HS-5 (cell line): ENCODE measurements at regions not wholly inside any gene's neighbourhood (a gene's known extent, or its start where the extent isn't known, plus 50 kb on each side); places are given as distances from the start of the nearest gene placed in this dataset.
"Not testable (repeated sequence)": the region's sequence is repeated elsewhere in the genome, so short reads cannot be mapped to it uniquely, and the experiment has no call there.

ENCODE experiments used
- DNase-seq: peaks from one replicate; pipeline ENCODE4 v3.0.0-alpha.2; 2012; ENCODE audit warnings: low read depth

- DNase-seq = no peak
Observed at GRCh38 chr2:216936954-216937357, 77.1 kb upstream of the TNP1 start.

- no peak for DNase-seq
Observed at GRCh38 chr2:216934623-216935022, 74.8 kb upstream of the TNP1 start.

- no peak for DNase-seq
Observed at GRCh38 chr2:216934151-216934550, 74.3 kb upstream of the TNP1 start.

- no peak for DNase-seq
Observed at GRCh38 chr2:216932863-216933548, 73.1 kb upstream of the TNP1 start.

- DNase-seq = no peak
Observed at GRCh38 chr2:216932113-216932862, 72.4 kb upstream of the TNP1 start.

- DNase-seq = no peak
Observed at GRCh38 chr2:216930716-216931115, 70.9 kb upstream of the TNP1 start.

GRCh38 chr2:216929338-216929737, 69.5 kb upstream of the TNP1 start:
- DNase-seq = not testable (repeated sequence)

GRCh38 chr2:216927163-216927562, 67.3 kb upstream of the TNP1 start:
- no peak for DNase-seq

- no peak for DNase-seq
Observed at GRCh38 chr2:216925636-216926366, 65.9 kb upstream of the TNP1 start.

- no peak for DNase-seq
Observed at GRCh38 chr2:216925006-216925405, 65.1 kb upstream of the TNP1 start.

GRCh38 chr2:216923706-216924105, 63.8 kb upstream of the TNP1 start:
- no peak for DNase-seq

- no peak for DNase-seq
Observed at GRCh38 chr2:216922175-216922780, 62.4 kb upstream of the TNP1 start.

- DNase-seq = no peak
Observed at GRCh38 chr2:216920937-216921456, 61.1 kb upstream of the TNP1 start.

- DNase-seq = no peak
Observed at GRCh38 chr2:216920143-216920876, 60.4 kb upstream of the TNP1 start.

- DNase-seq = peak; percentile 82
Observed at GRCh38 chr2:216918088-216918680, 58.3 kb upstream of the TNP1 start.

- DNase-seq = no peak
Observed at GRCh38 chr2:216916956-216917650, 57.2 kb upstream of the TNP1 start.

- DNase-seq = no peak
Observed at GRCh38 chr2:216915557-216916150, 55.8 kb upstream of the TNP1 start.

- no peak for DNase-seq
Observed at GRCh38 chr2:216914491-216914890, 54.6 kb upstream of the TNP1 start.

- DNase-seq = no peak
Observed at GRCh38 chr2:216911886-216912285, 52.0 kb upstream of the TNP1 start.

- no peak for DNase-seq
Observed at GRCh38 chr2:216911008-216911407, 51.1 kb upstream of the TNP1 start.
